Smooth muscle cell (in vitro differentiated cells): ENCODE measurements at regions not wholly inside any gene's neighbourhood (a gene's known extent, or its start where the extent isn't known, plus 50 kb on each side); places are given as distances from the start of the nearest gene placed in this dataset.

ENCODE experiments used
- DNase-seq: peaks from one replicate; lab custom pipeline; 2025; ENCODE audit not compliant: unreplicated experiment; lab: John Stamatoyannopoulos, UW
- H2AFZ ChIP-seq: fragments of 200-600 bp; sonication (generic); 2 replicates; pipeline ENCODE4 v1.6.0; 2016; ENCODE audit warnings: antibody characterized with exemption, low read depth, mild to moderate bottlenecking
- H3F3A ChIP-seq: fragments of 200-600 bp; sonication (generic); 2 replicates; pipeline ENCODE4 v1.6.0; 2017; ENCODE audit warnings: antibody characterized with exemption, low read depth
- H3K27ac ChIP-seq: fragments of 200-600 bp; sonication (generic); 2 replicates; pipeline ENCODE4 v1.5.1; 2016; ENCODE audit warnings: low read depth, mild to moderate bottlenecking
- H3K27me3 ChIP-seq: fragments of 200-600 bp; sonication (generic); 2 replicates; pipeline ENCODE4 v1.6.1; 2016; ENCODE audit warnings: low read depth, mild to moderate bottlenecking
- H3K36me3 ChIP-seq: fragments of 200-600 bp; sonication (generic); 2 replicates; pipeline ENCODE4 v1.5.1; 2016; ENCODE audit warnings: low read depth
- H3K4me1 ChIP-seq: fragments of 200-600 bp; sonication (generic); 2 replicates; pipeline ENCODE4 v1.5.1; 2016; ENCODE audit warnings: low read depth
- H3K4me2 ChIP-seq: fragments of 200-600 bp; sonication (generic); 2 replicates; pipeline ENCODE4 v1.6.0; 2016; ENCODE audit warnings: mild to moderate bottlenecking
- H3K4me3 ChIP-seq: fragments of 200-600 bp; sonication (generic); 2 replicates; pipeline ENCODE4 v1.5.1; 2016; ENCODE audit warnings: mild to moderate bottlenecking
- H3K79me2 ChIP-seq: fragments of 200-600 bp; sonication (generic); 2 replicates; pipeline ENCODE4 v1.6.0; 2016; ENCODE audit warnings: low read depth, mild to moderate bottlenecking
- H3K9ac ChIP-seq: fragments of 200-600 bp; sonication (generic); 2 replicates; pipeline ENCODE4 v1.6.0; 2016; ENCODE audit warnings: low read depth
- H3K9me3 ChIP-seq: fragments of 200-600 bp; sonication (generic); replicated peaks from 2 replicates; pipeline ENCODE4 v1.5.1; 2016; ENCODE audit warnings: low read depth
- H4K20me1 ChIP-seq: fragments of 200-600 bp; sonication (generic); 2 replicates; pipeline ENCODE4 v1.6.0; 2016; ENCODE audit warnings: low read depth
- WGBS: methylation state at CpG from one replicate; pipeline ENCODE4 v1.1.7; 2016; ENCODE audit warnings: low lambda C conversion rate; 5-methylcytosine and 5-hydroxymethylcytosine counted together
- TF ChIP-seq, protein P1 (sequence below): fragments of 200-600 bp; sonication (generic); IDR thresholded peaks from 2 replicates; pipeline ENCODE4 v1.5.1; 2017; ENCODE audit warnings: borderline replicate concordance, mild to moderate bottlenecking, antibody characterized with exemption; ENCODE audit not compliant: insufficient read depth, poor library complexity, severe bottlenecking

DNA sequence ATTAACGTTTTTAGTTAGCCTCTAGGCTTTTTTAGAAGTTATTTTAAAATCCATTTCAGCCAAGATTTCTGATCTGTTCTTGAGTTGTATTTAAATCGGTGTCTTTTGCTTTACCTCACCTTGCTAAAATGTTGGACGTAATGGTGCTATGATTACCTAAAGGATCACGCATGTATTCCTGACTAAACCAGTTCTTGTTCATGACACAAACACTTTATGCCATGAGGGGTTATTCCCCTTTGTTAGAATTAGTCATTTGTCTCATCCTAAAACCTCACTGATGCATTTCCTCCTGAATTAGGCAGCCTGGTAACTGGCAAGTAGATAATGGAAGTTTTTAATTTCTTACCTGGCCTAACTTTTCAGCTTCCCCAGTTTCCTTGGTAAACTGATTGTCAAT is 185.4 kb upstream of the TANK start:
- no peaks in the 10 kb centered on the region for H3K4me1 ChIP-seq
- H3K36me3 ChIP-seq, result no peaks in the 10 kb centered on the region
- TF ChIP-seq, protein P1, sequence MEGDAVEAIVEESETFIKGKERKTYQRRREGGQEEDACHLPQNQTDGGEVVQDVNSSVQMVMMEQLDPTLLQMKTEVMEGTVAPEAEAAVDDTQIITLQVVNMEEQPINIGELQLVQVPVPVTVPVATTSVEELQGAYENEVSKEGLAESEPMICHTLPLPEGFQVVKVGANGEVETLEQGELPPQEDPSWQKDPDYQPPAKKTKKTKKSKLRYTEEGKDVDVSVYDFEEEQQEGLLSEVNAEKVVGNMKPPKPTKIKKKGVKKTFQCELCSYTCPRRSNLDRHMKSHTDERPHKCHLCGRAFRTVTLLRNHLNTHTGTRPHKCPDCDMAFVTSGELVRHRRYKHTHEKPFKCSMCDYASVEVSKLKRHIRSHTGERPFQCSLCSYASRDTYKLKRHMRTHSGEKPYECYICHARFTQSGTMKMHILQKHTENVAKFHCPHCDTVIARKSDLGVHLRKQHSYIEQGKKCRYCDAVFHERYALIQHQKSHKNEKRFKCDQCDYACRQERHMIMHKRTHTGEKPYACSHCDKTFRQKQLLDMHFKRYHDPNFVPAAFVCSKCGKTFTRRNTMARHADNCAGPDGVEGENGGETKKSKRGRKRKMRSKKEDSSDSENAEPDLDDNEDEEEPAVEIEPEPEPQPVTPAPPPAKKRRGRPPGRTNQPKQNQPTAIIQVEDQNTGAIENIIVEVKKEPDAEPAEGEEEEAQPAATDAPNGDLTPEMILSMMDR, result no peak
- no peak overlapping the region for H3K4me3 ChIP-seq
- H3K27ac ChIP-seq, result peak overlapping the region; percentile 13
- no peak for DNase-seq
- H3K79me2 ChIP-seq, result no peaks in the 10 kb centered on the region
- WGBS, result 59% methylated on average over 4 of the region's 4 CpGs
- no peaks in the 10 kb centered on the region for H3K9me3 ChIP-seq
- H3K27me3 ChIP-seq, result no peaks in the 10 kb centered on the region
- H3F3A ChIP-seq, result no peaks in the 10 kb centered on the region
- H2AFZ ChIP-seq, result no peak overlapping the region
- no peak overlapping the region for H3K9ac ChIP-seq
- H3K4me2 ChIP-seq, result no peak overlapping the region
- no peaks in the 10 kb centered on the region for H4K20me1 ChIP-seq

DNA sequence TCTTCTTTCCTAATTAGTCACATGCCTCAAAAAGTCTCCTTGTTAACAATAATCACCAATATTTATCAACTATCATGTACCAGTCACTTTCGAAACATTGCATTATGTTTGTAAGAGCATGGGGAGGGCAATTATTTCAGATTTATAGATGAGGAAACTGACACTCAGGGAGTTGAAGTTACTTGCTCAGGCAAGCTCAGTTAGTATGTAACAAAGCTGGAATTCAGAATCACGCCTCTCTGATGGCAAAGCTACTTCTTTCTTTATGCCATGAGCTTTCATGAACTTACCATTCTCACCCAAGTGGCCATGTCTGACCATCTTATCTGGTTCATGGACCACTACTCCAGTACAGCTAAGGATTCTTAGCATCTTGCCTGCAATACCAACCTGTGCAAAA is 183.4 kb upstream of the TANK start:
- H2AFZ ChIP-seq, result no peak overlapping the region
- H3K27ac ChIP-seq, result no peak overlapping the region
- H3F3A ChIP-seq, result no peaks in the 10 kb centered on the region
- H3K36me3 ChIP-seq, result no peaks in the 10 kb centered on the region
- no peak overlapping the region for H3K4me3 ChIP-seq
- no peaks in the 10 kb centered on the region for H3K4me1 ChIP-seq
- no peak for DNase-seq
- no peak overlapping the region for H3K4me2 ChIP-seq
- no peak overlapping the region for H3K9ac ChIP-seq
- WGBS, result 87% methylated on average over 2 of the region's 2 CpGs
- H3K9me3 ChIP-seq, result no peaks in the 10 kb centered on the region
- no peaks in the 10 kb centered on the region for H3K27me3 ChIP-seq
- H3K79me2 ChIP-seq, result no peaks in the 10 kb centered on the region
- TF ChIP-seq, protein P1, result no peak
- H4K20me1 ChIP-seq, result no peaks in the 10 kb centered on the region

DNA sequence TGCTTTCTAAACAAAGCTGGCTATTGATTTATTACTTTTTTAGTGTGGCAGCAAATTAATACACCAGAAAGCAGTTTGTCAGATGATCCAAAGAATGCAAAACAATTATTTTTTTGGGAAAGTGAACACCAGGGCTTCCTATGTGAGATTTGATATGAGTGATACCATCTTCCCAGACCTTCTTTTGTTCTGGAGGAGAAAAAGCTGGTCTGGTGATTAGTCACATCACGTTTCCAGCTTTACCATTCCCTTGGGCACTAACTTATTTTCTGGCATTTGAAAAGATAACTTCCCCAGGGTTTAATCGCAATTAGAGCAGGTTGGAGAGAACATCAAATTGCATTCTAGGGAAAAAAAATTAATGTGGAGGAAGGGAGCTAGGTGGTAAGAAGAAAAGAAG is 182.9 kb upstream of the TANK start:
- Histone ChIP-seq H3K79me2 (no peaks in the 10 kb centered on the region), H3K27me3 (no peaks in the 10 kb centered on the region), H3K4me1 (no peaks in the 10 kb centered on the region), H3F3A (no peaks in the 10 kb centered on the region), H4K20me1 (no peaks in the 10 kb centered on the region), H3K27ac (no peak overlapping the region), H3K36me3 (no peaks in the 10 kb centered on the region), H3K4me2 (no peak overlapping the region), H3K4me3 (no peak overlapping the region), H2AFZ (no peak overlapping the region), H3K9ac (no peak overlapping the region), H3K9me3 (no peaks in the 10 kb centered on the region)
- TF ChIP-seq, protein P1, result no peak
- 35% methylated on average over 2 of the region's 2 CpGs for WGBS
- DNase-seq, result no peak

DNA sequence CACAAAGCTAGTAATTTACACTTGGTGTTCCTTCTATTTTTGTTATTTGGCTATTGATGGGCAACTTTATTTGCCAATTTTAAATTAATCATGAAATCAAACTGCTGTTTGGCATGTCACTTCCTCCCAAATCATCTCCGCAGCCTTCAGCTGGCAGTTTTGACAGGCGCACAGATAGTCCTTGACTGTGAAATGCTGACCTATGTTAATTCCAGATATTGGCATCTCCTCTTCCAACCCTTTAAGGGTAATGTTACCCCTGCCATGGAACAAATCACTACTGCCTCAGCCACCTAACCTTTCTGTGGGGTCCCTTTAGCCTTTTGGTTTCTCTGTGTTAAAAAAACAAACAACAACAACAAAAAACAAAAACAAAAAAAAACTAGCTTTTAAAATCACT is 182.4 kb upstream of the TANK start:
- WGBS, result 94% methylated on average over 2 of the region's 2 CpGs
- Histone ChIP-seq H3K27ac (no peak overlapping the region), H2AFZ (no peak overlapping the region), H3K4me3 (no peak overlapping the region), H3K4me2 (no peak overlapping the region), H3K9me3 (no peaks in the 10 kb centered on the region), H3K79me2 (no peaks in the 10 kb centered on the region), H4K20me1 (no peaks in the 10 kb centered on the region), H3K4me1 (no peaks in the 10 kb centered on the region), H3F3A (no peaks in the 10 kb centered on the region), H3K36me3 (no peaks in the 10 kb centered on the region), H3K27me3 (no peaks in the 10 kb centered on the region), H3K9ac (no peak overlapping the region)
- DNase-seq, result no peak
- TF ChIP-seq, protein P1, result no peak
